Panc1 (cell line): ENCODE measurements at regions not wholly inside any gene's neighbourhood (a gene's known extent, or its start where the extent isn't known, plus 50 kb on each side); places are given as distances from the start of the nearest gene placed in this dataset.

ENCODE experiments used
- ATAC-seq: fragments of 200-7000 bp; cut with Tn5 transposase; 2 replicates; pipeline ENCODE4 v1.9.1; 2020; ENCODE audit warnings: mild to moderate bottlenecking, moderate library complexity
- BruUV-seq: library from RNA; stranded (reverse); fragments of 400-500 nt; replicated peaks from 2 replicates; lab custom pipeline; 2021; lab: Mats Ljungman, UMichigan
- CTCF ChIA-PET: fragments of 300-600 bp; sonication (Branson Sonifier 250); formaldehyde crosslinking; loops from one replicate; lab custom pipeline; 2022; ENCODE audit warnings: antibody characterized with exemption; lab: Charles Lee
- POLR2A ChIA-PET: fragments of 300-600 bp; sonication (Branson Sonifier 250); formaldehyde crosslinking; loops from one replicate; lab custom pipeline; 2022; ENCODE audit warnings: antibody characterized with exemption; lab: Charles Lee
- DNase-seq: peaks from one replicate; pipeline ENCODE4 v3.0.0-alpha.2; 2010; ENCODE audit warnings: low read depth, low spot score
- H3K27ac ChIP-seq: 2 replicates; pipeline ENCODE4 v1.5.1; 2011; ENCODE audit warnings: mild to moderate bottlenecking, low read length, inconsistent platforms
- H3K27me3 ChIP-seq: fragments of 200-500 bp; sonication (Bioruptor generic); 2 replicates; pipeline ENCODE4 v1.6.0; 2014; ENCODE audit warnings: low read length, inconsistent platforms; ENCODE audit not compliant: control insufficient read depth, insufficient read depth
- H3K36me3 ChIP-seq: fragments of 200-500 bp; sonication (Bioruptor generic); 2 replicates; pipeline ENCODE4 v1.5.1; 2014; ENCODE audit warnings: inconsistent platforms, mild to moderate bottlenecking, low read length, moderate library complexity; ENCODE audit not compliant: control insufficient read depth, insufficient read depth
- H3K4me1 ChIP-seq: 2 replicates; pipeline ENCODE4 v1.5.1; 2011; ENCODE audit warnings: inconsistent platforms, mild to moderate bottlenecking, low read length, moderate library complexity; ENCODE audit not compliant: control insufficient read depth, insufficient read depth
- H3K4me3 ChIP-seq, 2 experiments: 2 replicates each; pipeline ENCODE4 v1.5.1; 2011 to 2012; ENCODE audit warnings: low read depth in 2 of 2, low read length in 2 of 2, mild to moderate bottlenecking in 2 of 2, inconsistent platforms in 1 of 2, moderate library complexity in 1 of 2
- H3K9me3 ChIP-seq: fragments of 200-500 bp; sonication (Bioruptor generic); 2 replicates; pipeline ENCODE4 v1.5.1; 2014; ENCODE audit warnings: low read depth, mild to moderate bottlenecking, inconsistent platforms, low read length, moderate library complexity; ENCODE audit not compliant: control insufficient read depth, insufficient read depth
- CTCF ChIP-seq: fragments of 450-650 bp; IDR thresholded peaks from 2 replicates; pipeline ENCODE4 v1.5.1; 2017; ENCODE audit warnings: mild to moderate bottlenecking
- POLR2AphosphoS5 ChIP-seq: IDR thresholded peaks from 2 replicates; pipeline ENCODE4 v1.6.1; 2012; ENCODE audit warnings: mild to moderate bottlenecking, low read depth, low read length, moderate library complexity
- SIN3A ChIP-seq: IDR thresholded peaks from 2 replicates; pipeline ENCODE4 v1.6.1; 2012; ENCODE audit warnings: low read depth, mild to moderate bottlenecking, low read length, moderate library complexity, borderline replicate concordance; ENCODE audit not compliant: insufficient read depth
- TCF7L2 ChIP-seq: IDR thresholded peaks from 2 replicates; pipeline ENCODE4 v1.6.1; 2011; ENCODE audit warnings: mild to moderate bottlenecking, low read depth, low read length, inconsistent platforms
- in situ Hi-C: cut with HindIII; loops from 2 replicates; pipeline ENCODE4 v1.10.0; 2016; ENCODE audit warnings: low sequenced_read_pairs, low pct_unique_long_range_greater_than_20kb
- intact Hi-C: fragments of 100-400 bp; cut with micrococcal nuclease; formaldehyde crosslinking; loops from one replicate; pipeline ENCODE4 v1.10.0; 2022; ENCODE audit not compliant: unreplicated experiment
- TF ChIP-seq, protein P1 (sequence below), 2 experiments: IDR thresholded peaks; 2 replicates each; pipeline ENCODE4 v1.6.1; 2011 to 2012; ENCODE audit warnings: low read depth in 2 of 2, control low read depth in 1 of 2, low read length in 1 of 2, mild to moderate bottlenecking in 1 of 2, moderate library complexity in 1 of 2; ENCODE audit not compliant: insufficient read depth in 1 of 2

DNA sequence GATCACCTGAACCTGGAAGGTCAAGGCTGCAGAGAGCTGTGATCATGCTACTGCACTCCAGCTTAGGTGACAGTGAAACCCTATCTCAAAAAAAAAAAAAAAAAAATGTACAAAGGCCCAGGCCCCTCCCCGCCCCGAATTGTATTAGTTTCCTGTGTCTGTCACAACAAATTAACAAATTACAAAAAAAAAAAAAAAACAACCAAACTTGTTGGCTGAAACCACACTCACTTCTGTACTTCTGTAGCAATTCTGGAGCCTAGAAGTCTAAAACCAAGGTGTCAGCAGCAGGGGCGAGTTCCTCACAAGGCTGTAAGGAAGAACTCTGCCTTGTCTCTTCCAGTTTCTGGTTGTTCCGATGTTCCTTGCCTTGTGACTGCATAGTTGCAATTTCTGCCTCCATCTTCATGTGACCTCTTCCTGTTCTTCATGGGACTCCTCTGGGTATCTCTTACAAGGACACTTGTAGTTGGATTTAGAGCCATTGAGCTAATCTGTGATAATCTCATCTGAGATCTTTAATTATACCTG, 100.8 kb upstream of the ZSWIM2 start:
- no peak for TF ChIP-seq SIN3A
- TF ChIP-seq TCF7L2: no peak
- TF ChIP-seq CTCF: no peak
- TF ChIP-seq, protein P1, sequence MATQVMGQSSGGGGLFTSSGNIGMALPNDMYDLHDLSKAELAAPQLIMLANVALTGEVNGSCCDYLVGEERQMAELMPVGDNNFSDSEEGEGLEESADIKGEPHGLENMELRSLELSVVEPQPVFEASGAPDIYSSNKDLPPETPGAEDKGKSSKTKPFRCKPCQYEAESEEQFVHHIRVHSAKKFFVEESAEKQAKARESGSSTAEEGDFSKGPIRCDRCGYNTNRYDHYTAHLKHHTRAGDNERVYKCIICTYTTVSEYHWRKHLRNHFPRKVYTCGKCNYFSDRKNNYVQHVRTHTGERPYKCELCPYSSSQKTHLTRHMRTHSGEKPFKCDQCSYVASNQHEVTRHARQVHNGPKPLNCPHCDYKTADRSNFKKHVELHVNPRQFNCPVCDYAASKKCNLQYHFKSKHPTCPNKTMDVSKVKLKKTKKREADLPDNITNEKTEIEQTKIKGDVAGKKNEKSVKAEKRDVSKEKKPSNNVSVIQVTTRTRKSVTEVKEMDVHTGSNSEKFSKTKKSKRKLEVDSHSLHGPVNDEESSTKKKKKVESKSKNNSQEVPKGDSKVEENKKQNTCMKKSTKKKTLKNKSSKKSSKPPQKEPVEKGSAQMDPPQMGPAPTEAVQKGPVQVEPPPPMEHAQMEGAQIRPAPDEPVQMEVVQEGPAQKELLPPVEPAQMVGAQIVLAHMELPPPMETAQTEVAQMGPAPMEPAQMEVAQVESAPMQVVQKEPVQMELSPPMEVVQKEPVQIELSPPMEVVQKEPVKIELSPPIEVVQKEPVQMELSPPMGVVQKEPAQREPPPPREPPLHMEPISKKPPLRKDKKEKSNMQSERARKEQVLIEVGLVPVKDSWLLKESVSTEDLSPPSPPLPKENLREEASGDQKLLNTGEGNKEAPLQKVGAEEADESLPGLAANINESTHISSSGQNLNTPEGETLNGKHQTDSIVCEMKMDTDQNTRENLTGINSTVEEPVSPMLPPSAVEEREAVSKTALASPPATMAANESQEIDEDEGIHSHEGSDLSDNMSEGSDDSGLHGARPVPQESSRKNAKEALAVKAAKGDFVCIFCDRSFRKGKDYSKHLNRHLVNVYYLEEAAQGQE (IDR thresholded peaks at IDR 0.05; ENCODE audit: insufficient read depth in 1 of 2, low read depth in 2 of 2, low read length in 1 of 2): no peak
- in situ Hi-C loops (no loop called here), intact Hi-C loops (no loop called here)
- CTCF ChIA-PET: no interaction called here
- Histone ChIP-seq H3K27me3 (no peaks in the 10 kb centered on the region), H3K27ac (no peak overlapping the region), H3K36me3 (no peaks in the 10 kb centered on the region), H3K4me3 (no peak overlapping the region), H3K9me3 (no peaks in the 10 kb centered on the region), H3K4me1 (0 out of 2 replicates have a peak, but pooled peaks cover 6% of the 10 kb centered on the region)
- POLR2A ChIA-PET: no interaction called here
- DNase-seq (no peak), ATAC-seq (no peak)
- BruUV-seq: no TSS peak

DNA sequence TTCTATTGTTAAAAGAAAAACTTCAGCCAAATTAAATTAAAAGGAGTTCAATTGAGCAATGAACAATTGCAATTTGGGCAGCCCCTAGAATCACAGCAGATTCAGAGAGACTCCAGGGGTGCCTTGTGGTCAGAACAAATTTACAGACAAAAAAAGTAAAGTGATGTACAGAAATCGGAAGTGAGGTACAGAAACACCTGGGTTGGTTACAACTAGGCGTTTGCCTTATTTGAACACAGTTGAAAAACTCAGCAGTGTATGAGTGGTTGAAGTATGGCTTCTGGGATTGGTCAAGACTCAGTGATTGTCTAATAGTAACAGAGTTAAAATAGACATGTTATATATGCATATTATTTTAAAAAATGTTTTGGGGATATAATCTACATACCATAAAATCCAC, 98.5 kb upstream of the ZSWIM2 start:
- DNase-seq (no peak), ATAC-seq (no peak)
- H3K27ac ChIP-seq: no peak overlapping the region
- H3K36me3 ChIP-seq: no peaks in the 10 kb centered on the region
- H3K27me3 ChIP-seq: no peaks in the 10 kb centered on the region
- ChIA-PET CTCF (no interaction called here), POLR2A (no interaction called here)
- intact Hi-C loops (no loop called here), in situ Hi-C loops (no loop called here)
- H3K4me3 ChIP-seq: no peak overlapping the region
- TF ChIP-seq, protein P1 (IDR thresholded peaks at IDR 0.05; ENCODE audit: insufficient read depth in 1 of 2, low read depth in 2 of 2, low read length in 1 of 2): no peak
- TF ChIP-seq SIN3A: no peak
- TF ChIP-seq CTCF: no peak
- no peak for TF ChIP-seq POLR2AphosphoS5
- TF ChIP-seq TCF7L2: no peak
- 0 out of 2 replicates have a peak, but pooled peaks cover 6% of the 10 kb centered on the region for H3K4me1 ChIP-seq
- no TSS peak for BruUV-seq
- no peaks in the 10 kb centered on the region for H3K9me3 ChIP-seq
